HG03139 (cell line): ENCODE measurements at regions not wholly inside any gene's neighbourhood (a gene's known extent, or its start where the extent isn't known, plus 50 kb on each side); places are given as distances from the start of the nearest gene placed in this dataset.

Source experiments
- ATAC-seq: cut with Tn5 transposase; IDR thresholded peaks from one replicate; pipeline ENCODE4 v1.9.1; 2021; ENCODE audit not compliant: unreplicated experiment

DNA sequence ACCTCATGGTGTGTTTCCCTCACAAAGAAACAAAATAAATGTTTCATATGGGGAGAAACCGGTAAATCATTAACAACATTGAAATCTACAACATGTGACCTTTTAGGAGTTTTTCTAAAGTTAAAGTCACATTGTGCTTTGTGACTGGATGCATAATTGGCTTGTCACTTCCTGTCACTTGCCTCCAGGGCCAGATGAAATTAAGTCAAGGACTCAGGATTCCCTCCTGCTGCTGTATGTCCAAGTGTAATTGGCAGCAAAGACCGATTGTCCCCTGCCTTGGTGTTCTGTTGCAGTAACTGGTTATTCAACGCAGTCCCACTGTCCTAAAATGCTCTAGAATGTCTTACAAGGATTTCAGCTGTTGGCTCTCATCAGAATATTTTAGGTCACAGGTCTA is 448.2 kb downstream of the LIG4 start:
- no peak for ATAC-seq

DNA sequence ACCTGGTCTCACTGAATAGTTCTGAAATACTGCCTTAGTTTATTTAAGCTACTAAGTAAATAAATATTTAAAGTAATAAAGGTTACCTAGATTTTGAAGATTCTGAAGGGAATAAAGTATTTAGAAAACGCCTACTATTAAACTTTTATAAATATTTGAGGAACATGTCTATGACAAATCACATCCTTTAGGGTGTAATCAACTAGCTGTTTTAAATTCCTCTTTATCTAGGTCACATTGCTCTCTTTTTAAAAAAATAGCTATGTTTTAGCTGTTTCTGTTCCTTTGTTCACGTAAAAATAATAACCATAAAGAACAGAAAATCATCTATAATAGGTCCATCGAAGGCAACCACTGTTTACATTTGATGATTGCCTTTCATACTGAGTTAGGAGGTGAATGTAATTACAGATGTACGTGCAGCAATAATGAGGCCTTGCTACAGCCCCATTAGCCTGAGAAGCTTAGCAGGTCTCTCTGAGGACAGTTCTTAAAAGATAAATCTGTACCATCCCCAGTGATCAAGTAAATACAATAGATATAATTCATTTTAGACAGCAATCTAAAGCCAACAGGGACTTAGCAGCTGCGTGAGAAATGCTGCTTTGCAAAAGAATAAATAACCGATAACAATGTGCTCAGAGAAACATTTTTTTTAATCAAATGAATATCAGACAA is 449.5 kb downstream of the LIG4 start:
- no peak for ATAC-seq

DNA sequence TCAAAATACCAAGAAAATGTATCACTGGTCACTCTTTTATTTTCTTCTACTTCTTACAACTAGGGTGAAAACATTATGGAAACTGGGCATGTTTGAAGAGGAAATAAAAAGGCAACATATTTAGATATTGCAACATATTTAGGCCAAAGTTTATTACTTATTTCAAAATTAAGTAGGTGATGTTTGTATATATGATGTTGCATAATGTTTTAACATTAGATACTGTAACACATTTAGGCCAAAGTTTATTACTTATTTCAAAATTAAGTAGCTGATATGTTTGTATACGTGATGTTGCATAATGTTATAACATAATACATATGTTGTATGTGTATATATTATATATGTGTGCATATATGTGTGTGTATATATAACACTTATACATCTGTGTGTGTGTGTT is 451.3 kb downstream of the LIG4 start:
- ATAC-seq = no peak

DNA sequence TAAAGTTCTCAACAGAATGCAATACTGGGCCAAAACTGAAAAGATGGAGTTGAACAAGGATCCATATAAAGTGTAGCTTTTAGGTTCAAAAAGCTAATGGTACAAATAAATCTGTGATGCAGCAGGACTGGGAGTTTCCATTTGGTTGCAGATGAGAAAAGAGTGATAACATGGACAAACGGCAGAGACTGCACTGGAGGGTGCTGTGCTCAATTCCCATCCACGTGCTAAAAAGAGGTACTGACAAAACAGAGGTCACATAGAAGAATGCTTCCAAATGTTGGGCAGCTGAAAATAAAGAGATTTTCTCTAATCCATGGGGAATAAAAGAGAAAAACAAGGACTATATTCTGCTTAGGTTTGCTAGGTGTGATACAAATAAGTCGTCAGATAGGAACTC is 461.6 kb downstream of the LIG4 start:
- no peak for ATAC-seq

DNA sequence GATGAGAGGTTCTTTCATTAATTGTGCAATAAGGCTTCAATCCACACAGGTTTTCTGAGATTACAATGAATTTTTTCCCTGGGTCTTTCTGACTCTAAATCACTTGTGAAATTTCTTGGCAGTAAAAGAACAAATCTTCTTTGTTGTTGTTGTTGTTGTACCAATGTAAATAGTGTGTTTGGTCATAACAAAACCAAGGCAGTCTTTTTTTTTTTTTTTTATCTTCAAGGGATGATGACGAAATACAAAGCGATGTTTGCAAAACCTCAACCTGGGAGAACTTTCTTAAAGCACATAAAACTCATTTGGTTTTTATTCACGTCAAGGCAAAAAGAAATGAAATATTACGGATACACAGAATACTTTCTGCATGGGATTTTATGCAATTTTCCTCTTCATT is 462.0 kb downstream of the LIG4 start:
- ATAC-seq = no peak

DNA sequence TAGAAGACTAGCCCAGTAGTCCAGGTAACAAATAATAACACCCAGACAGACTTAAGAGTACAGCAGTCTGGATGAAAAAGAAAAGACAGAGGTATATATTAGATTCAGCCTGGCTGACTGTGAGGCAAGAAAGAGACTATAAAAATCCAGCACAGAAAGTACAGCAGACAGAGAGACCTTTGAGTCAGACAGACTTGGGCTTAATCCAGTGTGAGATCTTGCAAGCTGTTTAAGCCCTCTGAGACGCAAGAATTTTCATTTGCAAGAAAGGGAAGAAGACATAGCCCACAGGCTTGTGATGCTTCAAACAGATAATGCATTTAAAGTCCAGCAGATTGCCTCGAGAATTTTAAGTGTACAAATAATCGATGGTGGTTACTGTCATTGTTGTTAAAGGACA is 471.4 kb downstream of the LIG4 start:
- no peak for ATAC-seq

DNA sequence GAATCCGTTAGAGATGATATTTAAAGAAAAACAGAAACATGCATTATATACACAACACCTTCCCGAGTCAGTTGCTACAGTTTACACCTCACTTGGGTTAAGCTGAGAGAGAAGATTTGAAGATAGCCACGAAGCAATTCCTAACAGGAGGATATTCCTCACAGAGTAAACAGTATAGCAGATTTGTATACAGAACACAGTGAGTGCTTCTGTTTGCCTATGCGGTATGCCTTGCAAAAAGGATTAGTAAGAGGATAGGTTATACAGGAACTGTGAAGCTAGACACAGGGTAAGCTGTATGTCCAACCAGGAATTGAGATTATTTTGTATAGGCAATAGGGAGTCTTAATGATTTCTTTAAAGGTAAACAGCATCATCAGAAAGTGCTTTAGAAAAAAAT is 471.8 kb downstream of the LIG4 start:
- ATAC-seq = no peak

DNA sequence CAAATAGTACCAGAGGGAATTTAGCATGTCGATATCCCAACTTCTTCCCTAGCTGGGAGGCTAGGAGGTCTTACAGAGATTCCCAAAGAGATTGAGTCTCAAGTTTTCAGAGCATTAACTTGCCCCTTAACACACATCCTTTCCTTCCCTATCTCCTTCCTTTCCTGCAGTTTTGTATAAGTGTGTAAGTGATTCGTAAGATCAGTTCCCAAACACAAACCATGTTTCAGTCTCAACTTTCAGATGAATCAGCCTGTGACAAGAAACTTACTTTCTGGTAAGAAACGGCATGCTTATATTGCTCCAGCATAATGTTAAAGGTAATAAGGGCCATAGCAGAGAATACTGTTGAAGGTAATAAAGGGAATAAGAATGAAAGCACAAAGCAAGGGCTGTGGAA is 472.2 kb downstream of the LIG4 start:
- no peak for ATAC-seq

DNA sequence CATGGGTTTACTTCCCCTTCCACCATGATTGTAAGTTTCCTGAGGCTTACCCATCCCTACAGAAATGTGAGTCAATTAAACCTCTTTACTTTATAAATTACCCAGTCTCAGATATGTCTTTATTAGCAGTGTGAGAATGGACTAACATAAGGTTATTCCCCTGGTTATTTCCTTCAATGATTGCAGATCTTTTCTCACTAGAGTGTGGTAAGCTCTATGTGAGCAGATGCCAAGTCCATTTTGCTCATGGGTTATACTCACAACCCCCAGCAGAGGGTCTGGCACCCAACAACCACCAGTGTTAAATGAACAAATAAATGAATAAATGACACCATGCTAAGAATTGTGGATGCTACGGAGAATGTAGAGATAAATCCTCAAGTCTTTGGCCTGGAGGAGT is 472.8 kb downstream of the LIG4 start:
- no peak for ATAC-seq

DNA sequence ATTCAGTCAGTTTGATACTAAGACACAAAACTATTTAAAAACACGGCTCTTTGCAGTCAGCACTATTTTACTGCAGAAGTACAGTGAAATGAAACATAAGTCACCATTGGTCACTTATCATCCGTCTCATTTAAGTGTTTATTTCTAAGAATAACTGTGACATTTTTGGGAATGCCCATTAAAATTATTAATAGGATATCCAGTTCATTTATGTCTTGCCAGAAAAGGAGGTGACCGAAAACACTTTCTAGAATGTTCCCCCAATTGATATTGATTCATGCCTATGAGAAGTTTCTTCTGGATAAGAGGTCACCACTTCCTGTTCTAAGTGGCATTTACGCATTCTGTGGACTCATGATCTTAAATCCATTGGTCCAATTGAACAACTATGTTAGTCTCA is 477.3 kb downstream of the LIG4 start:
- ATAC-seq = no peak

DNA sequence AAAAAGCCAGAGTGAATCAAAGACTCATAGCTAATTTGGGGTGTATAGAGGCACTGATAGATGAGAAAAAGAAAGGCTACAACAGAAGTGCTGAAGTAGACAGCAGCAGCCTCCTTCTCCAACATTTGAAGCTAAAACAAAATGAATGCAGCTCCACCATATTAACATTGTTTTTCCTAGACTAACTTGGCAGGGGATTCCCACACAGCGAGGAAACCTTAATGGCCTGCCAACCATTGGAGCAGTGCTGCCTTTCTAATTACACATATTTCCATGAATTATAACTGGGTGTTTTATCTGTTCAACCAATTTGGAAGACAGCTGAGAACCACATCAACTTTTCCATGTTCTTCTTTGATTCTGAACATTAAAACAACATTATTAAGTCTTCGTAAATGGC is 478.6 kb downstream of the LIG4 start:
- ATAC-seq = no peak

DNA sequence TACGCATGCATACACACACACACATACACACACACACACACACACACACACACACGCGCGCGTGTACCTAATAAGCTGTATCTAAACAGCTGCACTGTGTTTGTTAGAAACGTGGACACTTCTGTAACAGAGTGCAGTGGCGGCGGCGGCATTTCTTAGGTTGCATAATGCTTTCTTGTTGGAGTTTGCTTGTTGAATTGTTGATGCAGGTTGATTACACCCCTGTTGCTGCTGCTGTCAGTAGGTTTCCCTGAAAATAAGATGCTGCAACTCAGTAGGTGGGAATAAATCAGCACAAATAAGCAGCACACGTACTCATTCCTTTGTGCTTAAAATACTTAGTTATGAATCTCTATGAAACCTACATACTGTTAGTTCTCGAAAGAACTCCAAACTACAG is 479.2 kb downstream of the LIG4 start:
- no peak for ATAC-seq

DNA sequence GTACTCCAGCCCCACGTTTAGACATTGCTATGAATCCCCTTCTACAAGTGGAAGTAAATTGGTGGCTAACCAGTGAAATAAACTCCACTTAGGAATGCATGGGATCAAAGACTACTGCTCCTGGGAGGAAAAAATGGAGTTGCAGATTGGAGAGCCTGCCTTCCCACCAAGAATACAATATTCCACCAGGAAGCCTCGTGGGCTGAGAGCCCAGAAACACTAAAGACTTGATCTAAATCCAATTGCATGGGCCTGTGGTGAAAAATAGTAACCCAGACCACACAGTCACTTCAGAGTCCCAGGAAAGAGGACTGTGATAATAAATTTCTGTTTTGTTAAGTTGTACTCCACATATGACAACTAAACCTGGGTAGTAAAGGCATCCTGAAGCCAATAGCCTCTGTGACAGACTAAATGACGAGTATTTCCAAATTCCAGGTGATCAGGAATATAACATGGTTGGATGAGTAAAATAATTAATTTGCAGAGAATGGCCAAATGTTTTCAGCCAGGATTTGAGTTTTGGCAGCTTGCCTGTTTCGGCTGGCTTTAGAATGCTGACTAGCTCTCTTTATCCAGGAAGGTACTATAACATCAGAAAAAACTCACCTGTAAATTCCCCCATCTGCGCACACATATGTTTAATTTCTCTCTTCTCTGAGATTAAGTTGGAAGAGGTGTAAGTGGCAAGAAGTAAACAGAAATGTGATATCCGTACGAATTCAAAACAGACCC is 480.3 kb downstream of the LIG4 start:
- no peak for ATAC-seq

DNA sequence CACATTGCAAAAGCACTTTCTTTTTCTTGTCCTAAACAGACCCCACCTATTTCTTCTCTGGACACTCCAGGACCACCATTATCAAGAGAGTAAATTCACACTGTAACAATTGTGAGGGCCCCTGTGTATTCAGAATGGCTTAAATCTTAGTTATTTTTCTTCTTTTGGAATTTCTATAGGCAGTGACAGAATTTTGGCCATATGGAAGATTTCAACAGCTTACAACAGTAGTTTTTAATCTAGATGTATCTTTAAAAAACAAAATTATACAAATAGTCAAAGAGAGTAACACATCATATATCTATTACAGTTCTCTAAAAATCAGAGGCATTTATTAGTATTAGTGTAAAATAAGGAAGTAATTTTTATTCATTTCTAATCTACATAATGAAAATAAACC is 482.1 kb downstream of the LIG4 start:
- ATAC-seq = no peak

DNA sequence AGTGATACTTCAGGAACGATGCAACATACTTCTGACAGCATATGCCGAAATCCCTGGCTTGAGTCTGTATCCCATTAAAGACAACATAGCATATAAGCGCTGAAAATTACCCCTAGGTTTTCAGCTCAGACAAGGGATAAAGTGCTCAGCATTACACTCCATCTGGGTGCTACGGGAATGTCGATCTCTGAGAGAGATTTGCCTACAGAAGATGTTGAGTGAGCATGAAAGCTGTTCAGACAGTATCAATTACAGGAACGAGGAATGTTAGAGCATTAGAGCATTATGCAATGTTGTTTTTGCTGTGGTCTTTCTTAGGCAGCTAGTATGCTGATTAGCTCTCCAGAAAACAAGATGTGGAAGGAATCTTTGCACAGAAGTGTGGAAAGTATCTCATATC is 484.5 kb downstream of the LIG4 start:
- ATAC-seq = no peak

DNA sequence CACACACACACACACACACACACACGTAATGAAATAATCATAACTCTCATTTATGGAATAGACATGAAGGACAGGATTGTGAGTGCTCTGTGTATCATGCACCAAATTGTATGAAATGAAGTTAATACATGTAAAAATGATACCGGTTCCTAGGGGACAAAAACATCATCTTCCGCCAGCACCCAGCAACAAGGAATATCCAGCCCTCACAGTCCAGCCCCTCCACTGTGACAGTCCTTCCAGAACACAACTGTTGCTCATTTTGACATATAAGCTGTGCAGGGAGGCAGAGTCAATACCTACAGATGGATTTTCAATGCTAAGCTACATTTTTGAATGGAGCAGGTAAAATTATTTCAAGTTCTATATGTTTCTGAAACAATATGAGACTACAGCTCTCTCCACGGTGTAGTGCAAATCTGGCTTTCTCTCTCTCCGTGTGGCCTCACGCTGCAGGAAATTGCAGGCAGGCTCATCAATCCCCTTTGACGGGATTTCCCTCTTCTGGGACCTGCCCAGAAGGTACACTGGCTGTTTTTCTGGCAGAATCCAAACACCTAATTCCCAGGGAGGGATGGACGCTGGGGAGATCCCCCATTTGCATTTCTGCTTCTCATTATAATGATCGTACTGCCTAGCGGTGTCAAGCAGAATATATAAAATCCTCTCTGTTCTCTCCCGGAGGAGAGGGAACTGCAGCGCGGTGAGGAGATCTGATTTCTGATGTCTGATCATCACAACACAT is 494.0 kb downstream of the LIG4 start:
- ATAC-seq = no peak

DNA sequence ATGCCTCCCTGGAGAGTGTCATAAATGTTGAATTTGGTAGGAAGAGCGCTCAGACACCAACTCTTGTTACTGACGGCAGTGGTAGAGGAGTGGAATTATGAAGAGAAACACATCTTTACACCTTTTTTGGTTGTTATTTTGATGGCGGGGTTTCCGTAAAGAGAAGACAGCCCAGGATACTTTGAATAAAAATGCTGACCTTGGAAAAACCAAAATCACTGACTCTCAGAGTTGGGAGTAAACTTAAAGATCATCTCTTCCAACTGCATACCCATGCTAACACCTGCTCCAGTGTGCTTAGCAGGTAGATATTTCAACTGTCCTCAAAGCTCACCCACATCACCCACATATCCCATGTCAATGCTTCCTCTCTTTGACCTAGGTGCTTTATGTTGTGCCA is 498.6 kb downstream of the LIG4 start:
- no peak for ATAC-seq

DNA sequence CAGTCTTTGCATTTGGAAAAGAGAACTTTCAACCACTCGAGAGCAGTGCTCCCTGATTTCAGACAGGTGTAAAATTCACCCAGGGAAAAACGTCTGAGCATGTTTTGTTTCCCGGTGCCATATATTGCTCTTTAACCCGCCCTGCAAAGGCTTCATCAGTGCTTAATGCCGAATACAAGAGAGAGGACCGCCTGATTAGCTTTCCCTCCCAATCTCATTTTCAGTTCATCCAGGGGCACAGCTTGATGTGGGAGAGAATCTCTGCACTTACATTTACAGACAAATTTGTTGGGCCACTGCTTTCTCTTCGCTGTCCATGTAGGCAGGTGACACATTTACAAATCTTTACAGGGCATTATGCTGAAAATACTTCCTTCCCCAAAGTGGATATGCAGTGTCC is 499.1 kb downstream of the LIG4 start:
- no peak for ATAC-seq

DNA sequence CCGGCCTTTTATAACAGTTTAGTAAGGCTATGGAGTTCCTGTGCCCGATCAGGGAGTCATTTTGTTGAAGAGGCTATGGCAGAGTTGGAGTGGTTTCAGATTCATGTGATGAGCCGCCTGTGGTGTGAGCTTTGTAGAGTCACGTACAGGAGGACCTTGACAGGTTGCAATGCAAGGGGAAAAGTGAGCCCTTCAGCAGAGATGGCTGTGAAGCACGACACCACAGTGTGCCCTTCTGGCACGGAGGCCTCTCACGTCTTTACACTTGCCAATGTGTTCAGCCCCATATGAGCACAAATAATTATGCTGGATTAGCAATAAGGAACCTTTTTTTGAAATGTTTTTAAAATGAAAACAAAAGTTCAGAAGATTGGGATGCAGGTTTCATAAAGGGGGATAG is 499.8 kb downstream of the LIG4 start:
- no peak for ATAC-seq

DNA sequence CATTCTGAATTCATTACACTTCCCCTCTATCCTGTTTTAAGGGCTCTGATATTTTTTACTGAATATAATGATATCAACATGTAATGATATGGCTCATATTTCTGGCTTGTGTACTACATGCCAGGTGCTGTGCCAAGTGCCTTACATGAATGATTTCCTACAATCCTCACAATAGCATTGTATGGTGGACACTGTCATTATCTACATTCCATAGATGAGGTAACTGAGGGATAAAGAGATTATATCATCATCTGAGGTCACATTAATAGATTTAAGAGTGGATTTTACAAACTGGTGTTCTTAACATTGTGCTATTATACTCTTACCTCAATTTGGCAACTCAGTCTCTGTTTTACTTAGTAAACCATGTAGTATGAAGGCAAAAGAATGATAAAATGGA is 502.0 kb downstream of the LIG4 start:
- ATAC-seq = no peak

DNA sequence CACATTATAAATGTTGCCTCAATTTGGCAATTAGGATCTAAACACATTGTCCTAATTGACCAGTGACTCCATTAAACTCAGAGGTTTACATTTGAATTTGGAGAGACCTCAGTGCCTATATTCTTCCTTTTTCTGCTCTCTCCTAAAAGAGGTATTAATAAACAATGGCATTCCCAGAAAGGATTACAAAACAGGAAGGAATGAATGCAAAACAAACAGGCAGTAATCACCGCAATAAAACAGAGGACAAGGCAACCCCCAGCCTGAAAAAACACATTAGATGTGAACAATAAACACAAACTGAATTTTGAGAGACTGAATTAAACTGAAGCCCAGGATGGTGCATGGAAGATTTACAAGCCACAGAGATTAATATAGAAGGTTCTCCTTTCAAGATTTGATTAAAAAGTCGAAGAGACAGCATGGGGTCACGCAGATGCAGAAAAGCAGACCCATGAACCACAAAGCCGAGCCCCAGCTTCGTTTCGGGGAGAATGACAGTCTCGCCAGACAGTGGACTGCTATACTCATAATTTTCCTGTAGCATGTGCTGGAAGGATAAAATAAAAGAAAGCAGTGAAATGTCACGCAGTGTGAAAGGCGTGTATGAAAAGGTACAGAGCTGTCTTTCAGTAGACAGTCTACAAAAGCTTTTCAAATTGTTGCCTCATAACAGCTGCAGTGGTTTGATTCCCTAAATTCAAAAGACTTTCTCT is 503.0 kb downstream of the LIG4 start:
- ATAC-seq = no peak

DNA sequence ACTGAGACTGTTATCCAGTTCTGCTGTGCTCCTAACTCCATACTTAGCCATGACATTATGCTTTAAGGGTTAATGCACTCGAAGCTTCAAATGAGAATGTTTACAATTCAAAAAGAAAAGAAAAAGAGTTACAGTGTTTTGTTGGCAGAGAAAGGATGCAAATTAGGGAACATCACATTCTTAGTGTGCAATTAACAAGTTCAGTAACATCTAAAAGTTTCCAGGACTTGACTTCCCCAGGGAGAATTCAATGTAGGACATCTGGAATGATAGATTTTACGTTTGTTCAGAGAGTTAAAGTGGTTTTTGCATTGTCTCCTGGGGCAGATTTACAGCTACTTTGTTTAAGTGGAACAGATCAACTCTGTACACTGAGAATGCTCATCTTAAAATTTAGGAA is 525.2 kb downstream of the LIG4 start:
- no peak for ATAC-seq
